ENCODE measurements at regions not wholly inside any gene's neighbourhood (a gene's known extent, or its start where the extent isn't known, plus 50 kb on each side); places are given as distances from the start of the nearest gene placed in this dataset.
A peak's percentile ranks its signal among the peaks of the same experiment; 100 is the strongest.

DNA sequence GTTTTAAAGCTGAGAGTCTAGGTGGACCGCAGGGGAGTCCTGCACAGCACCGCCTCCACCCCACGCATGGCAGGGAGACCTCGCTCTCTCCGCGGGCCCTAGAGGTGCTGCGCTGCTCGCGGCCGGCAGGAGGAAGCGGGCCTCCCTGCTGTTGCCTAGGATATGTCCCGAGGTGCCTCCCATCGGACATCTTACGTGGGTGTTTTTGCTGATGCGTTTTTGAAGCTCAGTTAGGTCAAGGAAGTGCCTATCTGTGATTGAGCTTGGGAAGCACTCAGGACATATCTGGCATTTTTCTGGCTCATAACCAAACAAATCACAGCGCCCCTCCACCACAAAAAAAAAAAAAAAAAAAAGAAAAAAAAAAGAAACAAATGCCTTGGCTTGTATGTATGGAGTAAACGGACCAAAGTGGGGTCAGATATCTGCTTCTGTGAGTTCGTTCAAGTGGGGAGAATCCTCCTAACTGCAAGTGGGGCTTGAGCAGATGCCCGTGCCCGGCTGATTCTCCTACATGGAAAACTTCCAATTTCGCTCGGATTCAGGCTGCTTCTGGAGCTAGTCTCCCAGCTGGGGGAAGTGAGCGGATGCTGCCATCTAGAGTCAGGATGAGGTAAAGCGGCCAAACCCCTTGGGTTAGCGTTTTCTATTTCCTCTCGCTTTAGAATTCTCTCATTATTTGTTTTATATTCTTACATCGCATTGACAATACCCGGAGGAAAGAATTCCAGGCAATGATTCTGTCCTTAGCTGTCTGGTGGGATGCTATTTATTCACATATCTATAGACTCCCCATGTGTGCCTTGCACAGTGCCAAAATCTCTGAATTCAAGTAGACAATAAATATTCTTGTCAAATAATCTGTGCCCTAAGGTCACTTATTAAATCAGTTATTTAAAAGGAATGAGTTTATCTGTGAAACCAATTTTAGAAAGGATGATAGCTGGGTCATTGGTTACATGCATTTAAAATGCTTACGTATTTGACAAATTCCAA is 95.3 kb downstream of the CD8B2 start:
- no peaks in the 10 kb centered on the region for H3K9me3 ChIP-seq
- H3K36me3 ChIP-seq: no peaks in the 10 kb centered on the region
- no peak for TF ChIP-seq EP300 (IDR thresholded peaks at IDR 0.05)
- TF ChIP-seq CTCF (IDR thresholded peaks at IDR 0.05): peak; percentile 46 to 70 (median 68)
- H3K27ac ChIP-seq: no peak overlapping the region
- 3 to 4% (median 4%) methylated on average over 29 of the region's 29 CpGs for WGBS, 3 donors
- peak; percentile 66 to 82 (median 77) for DNase-seq
- intact Hi-C loops (cut with DNase I): loop anchor here in 3 of 4 donors (5.0 to 10.0 kb wide), 3 partner anchors 475 to 915 kb away; no protein-coding TSS in a partner anchor
- no peaks in the 10 kb centered on the region for H3K4me1 ChIP-seq (ENCODE audit: insufficient read depth)
- peak overlapping the region; percentile 27 for H3K4me3 ChIP-seq
- no peaks in the 10 kb centered on the region for H3K27me3 ChIP-seq

GRCh38 chr2:106584304-106584954 is 97.3 kb downstream of the CD8B2 start:
- TF ChIP-seq POLR2A (IDR thresholded peaks at IDR 0.05) (no peak), CTCF (IDR thresholded peaks at IDR 0.05) (no peak), EP300 (IDR thresholded peaks at IDR 0.05) (no peak)
- H3K27ac ChIP-seq: no peak overlapping the region
- no peak overlapping the region for H3K4me3 ChIP-seq
- H3K4me1 ChIP-seq (ENCODE audit: insufficient read depth): no peaks in the 10 kb centered on the region
- intact Hi-C loops (cut with DNase I): loop anchor here in 3 of 4 donors (5.0 to 10.0 kb wide), 3 partner anchors 477 to 917 kb away; no protein-coding TSS in a partner anchor
- H3K36me3 ChIP-seq: no peaks in the 10 kb centered on the region
- WGBS, 3 donors: 39 to 48% (median 42%) methylated on average over 40 to 47 of the region's 47 CpGs
- DNase-seq: no peak
- no peaks in the 10 kb centered on the region for H3K9me3 ChIP-seq
- no peaks in the 10 kb centered on the region for H3K27me3 ChIP-seq

- Histone ChIP-seq H3K27me3 (no peaks in the 10 kb centered on the region), H3K9me3 (no peaks in the 10 kb centered on the region), H3K36me3 (no peaks in the 10 kb centered on the region), H3K4me1 (ENCODE audit: insufficient read depth) (no peaks in the 10 kb centered on the region), H3K4me3 (no peak overlapping the region), H3K27ac (no peak overlapping the region)
- intact Hi-C loops (cut with DNase I): no loop called here
- DNase-seq: no peak
- TF ChIP-seq CTCF (IDR thresholded peaks at IDR 0.05): no peak
- TF ChIP-seq POLR2A (IDR thresholded peaks at IDR 0.05): no peak
- TF ChIP-seq EP300 (IDR thresholded peaks at IDR 0.05): no peak
- 61 to 70% (median 69%) methylated on average over 4 of the region's 4 CpGs for WGBS, 3 donors
Measured at GRCh38 chr2:106596844-106597243, 109.7 kb downstream of the CD8B2 start.

DNA sequence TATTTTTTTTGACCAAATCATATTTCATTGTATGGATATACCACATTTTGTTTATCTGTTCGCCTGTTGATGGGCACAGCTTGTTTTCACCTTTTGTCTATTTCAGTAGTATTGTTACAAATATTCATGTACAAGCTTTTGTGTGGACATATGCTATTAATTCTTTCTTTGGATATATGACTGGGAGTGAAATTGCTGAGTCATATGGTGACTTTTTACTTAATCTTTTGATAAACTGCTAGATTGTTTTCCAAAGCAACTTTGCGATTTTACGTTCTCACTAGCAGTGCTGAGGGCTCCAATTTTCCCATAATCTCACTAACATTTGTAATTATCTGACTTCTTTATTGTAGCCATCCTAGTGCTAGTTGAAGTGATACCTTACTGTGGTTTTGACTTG is 112.4 kb downstream of the CD8B2 start:
- H3K36me3 ChIP-seq: no peaks in the 10 kb centered on the region
- H3K27me3 ChIP-seq: no peaks in the 10 kb centered on the region
- no peak overlapping the region for H3K27ac ChIP-seq
- DNase-seq: no peak
- no peak overlapping the region for H3K4me3 ChIP-seq
- intact Hi-C loops (cut with DNase I): no loop called here
- H3K9me3 ChIP-seq: peaks cover 0 to 4% of the 10 kb centered on the region in 2 donors
- no peaks in the 10 kb centered on the region for H3K4me1 ChIP-seq (ENCODE audit: insufficient read depth)
- WGBS, 3 donors: 80 to 89% (median 83%) methylated on average over 3 of the region's 3 CpGs
- TF ChIP-seq POLR2A (IDR thresholded peaks at IDR 0.05) (no peak), EP300 (IDR thresholded peaks at IDR 0.05) (no peak), CTCF (IDR thresholded peaks at IDR 0.05) (no peak)
